ENCODE measurements at regions not wholly inside any gene's neighbourhood (a gene's known extent, or its start where the extent isn't known, plus 50 kb on each side); places are given as distances from the start of the nearest gene placed in this dataset.

DNA sequence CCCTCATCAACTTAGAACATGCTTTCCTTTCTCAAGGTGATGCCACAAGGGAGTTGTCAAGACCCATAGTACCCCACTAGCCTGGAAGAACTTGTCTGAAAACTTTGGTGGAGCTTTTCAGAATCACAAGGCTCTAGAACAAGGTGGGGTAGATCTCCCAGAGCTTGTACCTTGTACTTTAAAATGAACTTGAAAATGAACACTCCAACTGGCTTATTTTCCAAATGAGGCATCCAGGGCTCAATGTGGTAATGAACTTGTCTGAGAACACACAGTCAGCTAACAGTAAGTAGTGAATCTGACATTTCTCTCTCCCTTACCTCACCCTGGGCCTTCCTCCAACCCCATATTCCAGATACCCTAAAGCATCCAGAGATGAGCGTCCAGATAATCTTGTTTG lies 81.8 kb upstream of the THBS1 start:
- TF ChIP-seq, protein P1, sequence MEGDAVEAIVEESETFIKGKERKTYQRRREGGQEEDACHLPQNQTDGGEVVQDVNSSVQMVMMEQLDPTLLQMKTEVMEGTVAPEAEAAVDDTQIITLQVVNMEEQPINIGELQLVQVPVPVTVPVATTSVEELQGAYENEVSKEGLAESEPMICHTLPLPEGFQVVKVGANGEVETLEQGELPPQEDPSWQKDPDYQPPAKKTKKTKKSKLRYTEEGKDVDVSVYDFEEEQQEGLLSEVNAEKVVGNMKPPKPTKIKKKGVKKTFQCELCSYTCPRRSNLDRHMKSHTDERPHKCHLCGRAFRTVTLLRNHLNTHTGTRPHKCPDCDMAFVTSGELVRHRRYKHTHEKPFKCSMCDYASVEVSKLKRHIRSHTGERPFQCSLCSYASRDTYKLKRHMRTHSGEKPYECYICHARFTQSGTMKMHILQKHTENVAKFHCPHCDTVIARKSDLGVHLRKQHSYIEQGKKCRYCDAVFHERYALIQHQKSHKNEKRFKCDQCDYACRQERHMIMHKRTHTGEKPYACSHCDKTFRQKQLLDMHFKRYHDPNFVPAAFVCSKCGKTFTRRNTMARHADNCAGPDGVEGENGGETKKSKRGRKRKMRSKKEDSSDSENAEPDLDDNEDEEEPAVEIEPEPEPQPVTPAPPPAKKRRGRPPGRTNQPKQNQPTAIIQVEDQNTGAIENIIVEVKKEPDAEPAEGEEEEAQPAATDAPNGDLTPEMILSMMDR (IDR thresholded peaks at IDR 0.05): no peak
- TF ChIP-seq POLR2A (IDR thresholded peaks at IDR 0.05): no peak

Data from vagina (tissue), 2 donors.